OCI-LY1 (cell line): ENCODE measurements at regions not wholly inside any gene's neighbourhood (a gene's known extent, or its start where the extent isn't known, plus 50 kb on each side); places are given as distances from the start of the nearest gene placed in this dataset.
"Not testable (repeated sequence)": the region's sequence is repeated elsewhere in the genome, so short reads cannot be mapped to it uniquely, and the experiment has no call there.

ENCODE experiments used
- CTCF ChIP-seq: fragments of 200-600 bp; sonication (generic), shearing (Covaris generic); IDR thresholded peaks from 2 replicates; pipeline ENCODE4 v1.5.1; 2017; ENCODE audit warnings: mild to moderate bottlenecking, antibody characterized with exemption, low read length, moderate library complexity, mixed read lengths
- EZH2 ChIP-seq: fragments of 200-600 bp; sonication (generic), shearing (Covaris generic); IDR thresholded peaks from 2 replicates; pipeline ENCODE4 v1.8.0; 2017; ENCODE audit warnings: borderline replicate concordance, mixed run types, mild to moderate bottlenecking, antibody characterized with exemption, low read length, moderate library complexity, mixed read lengths

GRCh38 chr2:242130682-242131081 is 261.2 kb downstream of the RTP5 start:
- not testable (repeated sequence) for TF ChIP-seq EZH2, CTCF
